Stimulated activated CD4-positive, alpha-beta T cell treated with anti-CD3 and anti-CD28 coated beads, Interleukin-12 subunit alpha, Interleukin-12 subunit beta, amount 100 ng/mL, for 48 hours (primary cell): ENCODE measurements at regions not wholly inside any gene's neighbourhood (a gene's known extent, or its start where the extent isn't known, plus 50 kb on each side); places are given as distances from the start of the nearest gene placed in this dataset.

ENCODE experiments used
- DNase-seq, 3 donors: peaks; one replicate each; pipeline ENCODE4 v3.0.0-alpha.2; 2020; ENCODE audit warnings: low read depth in 2 of 3, low spot score in 1 of 3

GRCh38 chr15:36332301-36332700 lies 247.1 kb upstream of the CDIN1 start:
- DNase-seq = no peak

DNA sequence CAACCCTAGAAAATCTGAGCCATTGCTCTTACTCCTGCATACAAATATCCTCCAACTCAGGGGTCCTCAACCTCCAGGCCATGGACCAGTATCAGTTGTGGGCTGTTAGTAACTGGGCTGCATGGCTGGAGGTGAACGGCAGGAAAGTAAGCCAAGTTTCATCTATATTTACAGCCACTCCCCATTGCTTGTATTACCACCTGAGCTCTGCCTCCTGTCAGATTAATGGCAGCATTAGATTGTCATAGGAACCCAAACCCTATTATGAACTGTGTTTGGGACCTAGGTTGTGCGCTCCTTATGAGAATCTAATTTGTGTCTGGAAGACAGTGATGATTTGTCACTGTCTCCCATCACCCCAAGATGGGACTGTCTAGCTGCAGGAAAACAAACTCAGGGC lies 246.5 kb upstream of the CDIN1 start:
- no peak for DNase-seq

DNA sequence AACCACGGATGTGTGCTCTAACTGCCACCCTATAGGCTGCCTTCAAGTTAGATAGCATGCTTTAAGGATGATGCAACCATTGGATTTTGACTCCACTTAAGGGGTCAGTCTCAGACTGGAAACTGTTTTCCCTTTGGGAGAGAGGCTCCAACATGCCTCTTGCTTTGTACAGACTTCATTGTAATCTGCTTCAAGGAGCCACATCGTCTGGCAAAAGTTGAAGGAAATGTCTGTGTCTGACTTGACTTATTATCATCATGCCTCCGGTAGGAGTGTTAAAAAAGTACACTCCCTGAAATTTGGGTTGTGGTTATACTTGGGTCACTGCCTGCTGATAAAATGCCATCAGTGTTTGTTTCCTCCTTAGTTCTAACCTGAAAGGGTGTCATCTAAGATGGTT lies 245.4 kb upstream of the CDIN1 start:
- no peak for DNase-seq

- no peak for DNase-seq
Observed at GRCh38 chr15:36335224-36335623, 244.2 kb upstream of the CDIN1 start.

GRCh38 chr15:36335659-36336058 lies 243.8 kb upstream of the CDIN1 start:
- no peak for DNase-seq

GRCh38 chr15:36344887-36345286 lies 234.5 kb upstream of the CDIN1 start:
- no peak for DNase-seq

- DNase-seq = no peak
Observed at GRCh38 chr15:36347272-36347858, 232.1 kb upstream of the CDIN1 start.

DNA sequence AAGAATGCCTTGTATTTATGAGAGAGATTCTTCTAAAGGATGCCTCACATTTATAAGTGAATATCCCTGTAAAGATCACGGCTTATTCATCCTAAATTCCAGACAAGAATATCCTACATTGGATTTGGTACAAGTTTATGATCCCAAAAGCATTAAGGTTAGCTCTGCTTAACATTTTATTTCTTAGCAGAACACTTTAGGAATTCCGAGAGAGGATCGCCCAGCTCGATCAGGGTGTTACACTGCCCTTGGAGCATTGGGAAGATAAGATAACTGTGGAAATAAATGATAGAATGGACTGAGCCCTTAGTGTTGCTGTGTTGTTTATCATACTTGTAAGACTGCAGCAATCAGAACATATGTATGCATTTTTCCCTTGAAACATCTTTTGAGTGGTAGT lies 223.0 kb upstream of the CDIN1 start:
- DNase-seq = no peak

- DNase-seq = no peak
Observed at GRCh38 chr15:36356978-36357601, 222.3 kb upstream of the CDIN1 start.

- no peak for DNase-seq
Observed at GRCh38 chr15:36358094-36358493, 221.3 kb upstream of the CDIN1 start.

DNA sequence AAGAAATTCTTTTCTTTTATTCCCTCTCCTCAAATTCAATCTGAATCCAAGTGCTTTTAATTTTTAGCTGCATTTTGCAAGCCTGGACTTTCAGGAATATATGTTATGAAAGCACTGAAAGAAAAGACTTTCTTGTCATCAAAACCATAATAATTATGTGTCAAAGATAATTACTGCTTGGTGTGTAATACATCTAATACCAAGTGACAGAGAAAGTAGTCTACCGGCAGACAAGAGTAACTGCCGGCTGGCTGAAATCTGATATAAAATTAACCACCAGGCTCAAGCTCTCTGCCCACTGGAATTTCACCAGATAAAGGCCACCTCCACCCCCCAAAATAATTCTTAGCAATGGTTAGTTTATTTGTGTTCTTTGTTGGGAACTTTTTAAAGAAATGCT lies 220.9 kb upstream of the CDIN1 start:
- no peak for DNase-seq

- DNase-seq = no peak
Observed at GRCh38 chr15:36359286-36359685, 220.1 kb upstream of the CDIN1 start.

DNA sequence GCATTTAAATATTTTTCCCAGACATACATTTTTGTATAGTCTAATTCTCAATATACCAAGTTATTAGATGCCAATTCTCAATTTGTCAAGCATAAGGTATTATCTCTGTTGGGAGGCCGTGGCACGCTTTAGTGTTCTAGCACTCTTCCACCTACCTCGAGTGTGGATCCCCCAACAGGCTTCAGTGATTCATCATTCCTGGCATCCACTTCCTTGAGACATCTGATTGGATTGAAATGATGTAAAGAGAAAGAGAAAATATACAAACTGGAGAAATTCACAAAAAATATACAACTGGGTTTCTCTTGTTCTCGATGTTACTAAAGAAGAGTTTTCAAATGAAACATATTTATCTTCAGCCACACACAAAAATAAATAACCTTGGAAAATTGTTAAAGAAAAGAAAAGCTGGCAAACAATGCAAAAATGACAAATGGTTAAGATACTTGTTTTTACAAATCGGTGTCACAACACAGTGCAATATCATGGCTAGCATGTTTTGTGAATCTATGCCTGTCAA lies 218.0 kb upstream of the CDIN1 start:
- DNase-seq = no peak

DNA sequence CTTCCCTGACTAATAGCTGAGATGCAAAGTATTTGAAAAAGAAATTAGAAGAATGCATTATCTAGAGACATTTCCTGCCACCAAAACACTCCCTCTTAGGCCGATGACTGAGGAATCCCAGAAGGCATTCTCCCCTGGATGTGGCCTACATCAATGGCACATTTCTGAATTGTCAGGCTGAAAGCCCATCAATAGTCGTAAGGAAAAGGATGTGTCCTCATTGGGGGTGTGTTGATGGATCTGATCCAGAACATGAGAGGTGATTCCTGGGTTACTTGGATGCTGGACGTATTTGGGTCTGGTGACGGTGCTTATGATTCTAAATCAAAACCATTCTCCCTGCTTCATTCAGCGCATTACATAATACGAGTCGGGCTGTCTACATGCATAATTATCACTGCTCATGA lies 216.9 kb upstream of the CDIN1 start:
- DNase-seq = no peak

- no peak for DNase-seq
Observed at GRCh38 chr15:36363335-36363734, 216.1 kb upstream of the CDIN1 start.

- no peak for DNase-seq
Observed at GRCh38 chr15:36364377-36364776, 215.0 kb upstream of the CDIN1 start.

DNA sequence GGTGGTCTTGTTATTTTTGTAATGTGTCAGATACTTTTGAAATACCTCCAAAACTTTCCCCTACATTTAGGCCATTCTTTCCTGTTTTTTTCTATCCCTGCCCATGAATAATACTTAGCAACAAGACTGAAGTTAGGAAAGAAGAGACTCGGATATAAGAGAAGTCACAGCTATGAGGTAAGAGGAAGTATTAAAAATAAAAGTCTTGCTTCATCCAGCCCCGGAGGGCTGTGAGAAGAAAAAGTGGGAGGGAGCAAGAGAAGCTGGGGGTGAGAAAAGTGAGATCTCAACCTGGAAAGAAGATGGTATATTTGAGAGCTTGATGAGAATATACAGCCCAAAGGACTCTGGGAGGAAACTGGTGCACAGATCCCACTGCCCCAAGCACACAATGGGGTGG lies 213.5 kb upstream of the CDIN1 start:
- no peak for DNase-seq

- no peak for DNase-seq
Observed at GRCh38 chr15:36370051-36370730, 209.2 kb upstream of the CDIN1 start.

DNA sequence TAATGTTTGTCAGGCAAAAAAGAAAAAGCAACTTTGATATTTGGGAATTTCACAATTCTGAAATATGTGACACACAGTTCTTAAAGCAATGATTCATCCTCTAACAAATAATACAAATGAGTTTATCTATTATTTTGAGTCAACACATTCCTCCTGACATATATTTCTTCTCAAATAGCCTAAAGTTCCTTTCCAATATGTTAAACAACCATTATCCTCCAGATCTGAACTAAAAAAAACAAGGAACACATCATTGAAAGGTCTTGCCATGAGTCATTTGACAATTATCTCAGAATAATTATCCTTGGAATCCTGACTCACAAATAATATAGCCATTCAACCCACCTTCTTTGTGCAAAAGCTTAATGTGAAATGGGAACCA lies 208.7 kb upstream of the CDIN1 start:
- DNase-seq = no peak

- DNase-seq = no peak
Observed at GRCh38 chr15:36371509-36371908, 207.9 kb upstream of the CDIN1 start.

DNA sequence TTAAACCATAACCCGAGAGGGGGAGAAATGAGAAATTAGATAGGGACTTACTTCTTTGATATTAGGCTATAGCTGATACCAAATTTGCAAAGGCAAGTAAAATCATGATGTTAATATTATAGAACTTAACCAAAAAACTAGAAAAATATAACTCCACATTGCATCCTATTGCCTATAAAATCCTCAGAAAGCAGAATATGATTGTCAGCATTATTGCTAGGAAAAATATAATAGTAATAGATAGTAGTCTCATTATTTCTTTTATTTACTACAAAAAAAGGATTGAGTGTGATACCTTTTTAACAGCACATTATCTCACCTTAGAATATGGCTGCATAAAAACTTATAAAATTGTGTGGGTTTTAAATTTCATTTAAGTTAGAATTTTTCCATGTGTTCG lies 206.5 kb upstream of the CDIN1 start:
- no peak for DNase-seq

- DNase-seq = no peak
Observed at GRCh38 chr15:36373550-36373949, 205.9 kb upstream of the CDIN1 start.

GRCh38 chr15:36389107-36389506 lies 190.3 kb upstream of the CDIN1 start:
- DNase-seq = no peak
